Thyroid gland (tissue), 4 donors: ENCODE measurements at regions not wholly inside any gene's neighbourhood (a gene's known extent, or its start where the extent isn't known, plus 50 kb on each side); places are given as distances from the start of the nearest gene placed in this dataset.
"Not testable (repeated sequence)": the region's sequence is repeated elsewhere in the genome, so short reads cannot be mapped to it uniquely, and the experiment has no call there.

Source experiments
- DNase-seq, 2 donors: peaks; one replicate each; pipeline ENCODE4 v3.0.0-alpha.2; 2019
- H3K27ac ChIP-seq, 3 donors: fragments of 200-600 bp; sonication (generic); 1 replicate in 2 of 3; 2 replicates in 1 of 3; pipeline ENCODE4 v1.5.1; 2016 to 2019; ENCODE audit warnings: mild to moderate bottlenecking in 1 of 3, moderate library complexity in 1 of 3
- H3K27me3 ChIP-seq: fragments of 200-600 bp; sonication (generic); one replicate; pipeline ENCODE4 v1.5.1; 2019
- H3K36me3 ChIP-seq, 2 donors: fragments of 200-600 bp; sonication (generic); one replicate each; pipeline ENCODE4 v1.5.1; 2016 to 2019
- H3K4me1 ChIP-seq, 2 donors: fragments of 200-600 bp; sonication (generic); one replicate each; pipeline ENCODE4 v1.5.1; 2017 to 2019
- H3K4me3 ChIP-seq, 3 donors: fragments of 200-600 bp; sonication (generic); replicated peaks in 1 of 3; 1 replicate in 2 of 3; 2 replicates in 1 of 3; pipeline ENCODE4 v1.5.1; 2016; ENCODE audit warnings: mild to moderate bottlenecking in 1 of 3
- H3K9me3 ChIP-seq: fragments of 200-600 bp; sonication (generic); one replicate; pipeline ENCODE4 v1.5.1; 2017
- CTCF ChIP-seq, 6 experiments: fragments of 200-600 bp in 3 of 6; fragments of 450-650 bp in 3 of 6; sonication (generic) in 3 of 6; IDR thresholded peaks; one replicate each; pipeline ENCODE4 v1.5.1; 2016 to 2019; ENCODE audit warnings: antibody characterized with exemption in 6 of 6, mild to moderate bottlenecking in 2 of 6, inconsistent platforms in 1 of 6, moderate library complexity in 1 of 6
- POLR2A ChIP-seq, 2 donors: fragments of 450-650 bp; IDR thresholded peaks; one replicate each; pipeline ENCODE4 v1.6.1; 2017; ENCODE audit warnings: antibody characterized with exemption in 2 of 2, mild to moderate bottlenecking in 2 of 2, moderate library complexity in 1 of 2
- WGBS, 2 donors: methylation state at CpG; one replicate each; pipeline ENCODE4 v1.1.5; 2017; 5-methylcytosine and 5-hydroxymethylcytosine counted together
- intact Hi-C: fragments of 100-400 bp; cut with DNase I; formaldehyde crosslinking; loops from one replicate; pipeline ENCODE4 v1.15.1; 2023

- no peaks in the 10 kb centered on the region for H3K27me3 ChIP-seq
- no peak for DNase-seq
- H3K4me3 ChIP-seq, result no peak overlapping the region
- intact Hi-C loops, result no loop called here
- H3K9me3 ChIP-seq, result no peaks in the 10 kb centered on the region
- TF ChIP-seq CTCF (IDR thresholded peaks at IDR 0.05) (no peak), POLR2A (IDR thresholded peaks at IDR 0.05) (no peak)
- H3K36me3 ChIP-seq, result no peaks in the 10 kb centered on the region
- H3K4me1 ChIP-seq, result peaks cover 0 to 3% of the 10 kb centered on the region in 2 donors
- H3K27ac ChIP-seq, result no peak overlapping the region
Observed at GRCh38 chr6:113363866-113364265, 493.3 kb upstream of the MARCKS start.

- DNase-seq, result no peak
- H3K4me3 ChIP-seq, result no peak overlapping the region
- no peak overlapping the region for H3K27ac ChIP-seq
- WGBS, 2 donors, result 93 to 94% methylated on average over 3 of the region's 3 CpGs
- no peaks in the 10 kb centered on the region for H3K27me3 ChIP-seq
- H3K9me3 ChIP-seq, result no peaks in the 10 kb centered on the region
- H3K36me3 ChIP-seq, result no peaks in the 10 kb centered on the region
- intact Hi-C loops, result no loop called here
- peaks cover 0 to 3% of the 10 kb centered on the region in 2 donors for H3K4me1 ChIP-seq
- TF ChIP-seq POLR2A (IDR thresholded peaks at IDR 0.05), result no peak
Observed at GRCh38 chr6:113364766-113365165, 492.4 kb upstream of the MARCKS start.

DNA sequence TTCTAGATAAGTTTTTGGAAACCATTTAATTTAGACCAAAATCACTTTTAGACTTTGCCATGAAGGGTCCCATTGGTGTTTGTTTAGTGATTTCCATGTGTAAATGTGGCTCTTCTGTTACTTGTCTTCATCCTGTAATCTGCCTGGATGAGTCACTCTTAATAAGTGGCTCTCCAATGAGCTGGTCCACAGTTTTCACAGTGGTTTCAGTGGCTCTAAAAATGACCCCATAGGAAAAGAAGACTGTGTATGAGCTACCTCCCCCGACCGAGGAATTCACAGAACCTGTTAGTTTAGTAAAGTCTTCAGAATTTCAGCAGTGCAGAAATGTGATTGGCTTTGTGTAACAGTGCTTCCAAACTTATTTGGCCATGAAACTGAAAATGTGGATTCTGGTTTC, 492.0 kb upstream of the MARCKS start:
- no peak overlapping the region for H3K27ac ChIP-seq
- H3K27me3 ChIP-seq, result no peaks in the 10 kb centered on the region
- TF ChIP-seq CTCF (IDR thresholded peaks at IDR 0.05), result no peak
- no peak for TF ChIP-seq POLR2A (IDR thresholded peaks at IDR 0.05)
- peak in 1 of 2 donors; percentile 3 for DNase-seq
- intact Hi-C loops, result no loop called here
- H3K4me3 ChIP-seq, result no peak overlapping the region
- no peaks in the 10 kb centered on the region for H3K36me3 ChIP-seq
- H3K9me3 ChIP-seq, result no peaks in the 10 kb centered on the region
- H3K4me1 ChIP-seq, result peaks cover 0 to 3% of the 10 kb centered on the region in 2 donors
- WGBS, 2 donors, result 32 to 41% methylated on average over 2 of the region's 2 CpGs

- no peak for TF ChIP-seq POLR2A (IDR thresholded peaks at IDR 0.05)
- TF ChIP-seq CTCF (IDR thresholded peaks at IDR 0.05), result no peak
- H3K9me3 ChIP-seq, result no peaks in the 10 kb centered on the region
- whole genome bisulfite sequencing, 2 donors, result 87 to 91% methylated on average over 3 of the region's 3 CpGs
- peaks cover 0 to 3% of the 10 kb centered on the region in 2 donors for H3K4me1 ChIP-seq
- H3K27ac ChIP-seq, result no peak overlapping the region
- H3K27me3 ChIP-seq, result no peaks in the 10 kb centered on the region
- intact Hi-C loops, result no loop called here
- H3K36me3 ChIP-seq, result no peaks in the 10 kb centered on the region
- DNase-seq, result no peak
- H3K4me3 ChIP-seq, result no peak overlapping the region
Observed at GRCh38 chr6:113366505-113366904, 490.6 kb upstream of the MARCKS start.

- H3K4me3 ChIP-seq, result no peak overlapping the region
- intact Hi-C loops, result no loop called here
- no peaks in the 10 kb centered on the region for H3K36me3 ChIP-seq
- H3K27me3 ChIP-seq, result no peaks in the 10 kb centered on the region
- no peak for DNase-seq
- no peak for TF ChIP-seq POLR2A (IDR thresholded peaks at IDR 0.05)
- no peaks in the 10 kb centered on the region for H3K9me3 ChIP-seq
- H3K4me1 ChIP-seq, result no peaks in the 10 kb centered on the region
- WGBS, 2 donors, result 94 to 96% methylated on average over 5 of the region's 5 CpGs
- H3K27ac ChIP-seq, result no peak overlapping the region
Observed at GRCh38 chr6:113370508-113371502, 486.3 kb upstream of the MARCKS start.

DNA sequence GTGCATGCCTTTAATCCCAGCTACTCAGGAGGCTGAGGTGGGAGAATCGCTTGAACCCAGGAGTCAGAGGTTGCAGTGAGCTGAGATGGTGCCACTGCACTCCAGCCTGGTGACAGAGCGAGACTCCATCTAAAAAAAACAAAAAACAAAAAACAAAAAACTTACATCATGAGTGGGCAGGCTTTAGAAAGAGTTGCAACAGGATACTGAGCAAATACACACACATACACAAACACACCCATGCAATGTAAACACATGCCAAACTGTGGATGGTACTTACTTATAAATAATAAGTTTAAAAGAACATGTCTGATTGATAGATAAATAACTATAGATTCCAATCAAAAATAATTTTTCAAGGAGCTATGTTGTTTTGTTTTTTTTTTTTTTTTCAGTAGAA, 481.7 kb upstream of the MARCKS start:
- DNase-seq, H3K4me1 ChIP-seq, H3K4me3 ChIP-seq, H3K9me3 ChIP-seq, H3K36me3 ChIP-seq, H3K27me3 ChIP-seq, intact Hi-C loops, H3K27ac ChIP-seq: not testable (repeated sequence)
- 95 to 100% methylated on average over 2 of the region's 2 CpGs for WGBS, 2 donors
